Ectodermal cell (in vitro differentiated cells): ENCODE measurements at regions not wholly inside any gene's neighbourhood (a gene's known extent, or its start where the extent isn't known, plus 50 kb on each side); places are given as distances from the start of the nearest gene placed in this dataset.
A peak's percentile ranks its signal among the peaks of the same experiment; 100 is the strongest.
"Not testable (repeated sequence)": the region's sequence is repeated elsewhere in the genome, so short reads cannot be mapped to it uniquely, and the experiment has no call there.

Experiments used
- H3K27ac ChIP-seq: 2 replicates; pipeline ENCODE4 v1.7.0; 2013; ENCODE audit warnings: mild to moderate bottlenecking, low read depth, low read length; ENCODE audit not compliant: insufficient read depth, poor library complexity, severe bottlenecking
- H3K27me3 ChIP-seq: 2 replicates; pipeline ENCODE4 v1.7.0; 2013; ENCODE audit warnings: mild to moderate bottlenecking, low read length; ENCODE audit not compliant: insufficient read depth, control insufficient read depth, poor library complexity, severe bottlenecking
- H3K36me3 ChIP-seq: one replicate; pipeline ENCODE4 v1.7.0; 2013; ENCODE audit warnings: low read length; ENCODE audit not compliant: control insufficient read depth, insufficient read depth
- H3K4me1 ChIP-seq: one replicate; pipeline ENCODE4 v1.7.0; 2013; ENCODE audit warnings: low read length; ENCODE audit not compliant: control insufficient read depth, insufficient read depth
- H3K4me3 ChIP-seq: 2 replicates; pipeline ENCODE4 v1.7.0; 2013; ENCODE audit warnings: low read depth, low read length, control low read depth; ENCODE audit not compliant: insufficient read depth
- H3K9me3 ChIP-seq: 2 replicates; pipeline ENCODE4 v1.7.0; 2013; ENCODE audit warnings: mild to moderate bottlenecking, low read length, moderate library complexity; ENCODE audit not compliant: control insufficient read depth
- WGBS, 2 experiments: methylation state at CpG; one replicate each; pipeline ENCODE4 v1.1.7; 2013; ENCODE audit warnings: missing lambda C conversion rate in 2 of 2; 5-methylcytosine and 5-hydroxymethylcytosine counted together

DNA sequence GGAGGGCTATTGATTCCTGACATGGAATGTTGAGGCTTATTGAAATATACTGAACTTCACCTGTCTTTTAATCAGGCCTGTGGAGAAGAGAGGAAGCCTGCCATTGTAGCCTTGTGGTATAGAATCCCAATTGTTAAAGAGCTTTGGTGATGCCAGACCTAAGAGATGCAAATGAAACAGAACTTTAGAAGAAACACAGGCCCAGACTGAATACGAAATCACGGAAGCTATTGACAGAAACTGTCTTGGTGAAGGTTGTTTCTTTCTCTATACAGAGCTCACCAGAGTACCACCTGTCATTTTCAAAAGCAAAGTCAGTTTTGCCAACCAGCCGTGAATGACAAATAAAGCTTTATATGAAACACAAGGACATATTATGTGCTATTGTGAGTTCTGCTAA, 660.3 kb downstream of the ISL1 start:
- 16 to 18% methylated on average over 2 to 3 of the region's 3 CpGs for WGBS, 2 experiments
- no peaks in the 10 kb centered on the region for H3K27me3 ChIP-seq
- no peak overlapping the region for H3K4me3 ChIP-seq
- H3K4me1 ChIP-seq: no peaks in the 10 kb centered on the region
- no peak overlapping the region for H3K27ac ChIP-seq
- H3K36me3 ChIP-seq: no peaks in the 10 kb centered on the region
- no peaks in the 10 kb centered on the region for H3K9me3 ChIP-seq

DNA sequence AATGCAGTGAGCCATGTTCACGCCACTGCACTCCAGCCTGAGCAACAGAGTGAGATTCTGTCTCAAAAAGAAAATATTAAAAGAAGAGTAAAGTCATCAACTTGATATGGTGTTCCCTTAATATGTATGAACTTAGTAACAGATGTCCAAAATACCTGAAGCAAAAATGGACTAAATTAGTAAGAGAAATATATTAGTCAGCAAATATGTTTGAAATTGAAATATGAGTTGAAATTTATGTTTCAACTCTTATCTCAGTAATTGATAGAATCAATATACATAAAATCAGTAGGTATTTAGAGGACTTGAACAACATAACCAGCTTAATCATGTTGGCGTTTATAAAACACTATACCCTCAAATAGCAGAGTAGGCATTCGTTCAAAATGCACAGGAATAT, 668.5 kb downstream of the ISL1 start:
- no peaks in the 10 kb centered on the region for H3K36me3 ChIP-seq
- H3K4me3 ChIP-seq: no peak overlapping the region
- H3K27me3 ChIP-seq: no peaks in the 10 kb centered on the region
- WGBS, 2 experiments: 86 to 92% methylated on average over 2 to 3 of the region's 3 CpGs
- H3K9me3 ChIP-seq: no peaks in the 10 kb centered on the region
- no peak overlapping the region for H3K27ac ChIP-seq
- no peaks in the 10 kb centered on the region for H3K4me1 ChIP-seq

DNA sequence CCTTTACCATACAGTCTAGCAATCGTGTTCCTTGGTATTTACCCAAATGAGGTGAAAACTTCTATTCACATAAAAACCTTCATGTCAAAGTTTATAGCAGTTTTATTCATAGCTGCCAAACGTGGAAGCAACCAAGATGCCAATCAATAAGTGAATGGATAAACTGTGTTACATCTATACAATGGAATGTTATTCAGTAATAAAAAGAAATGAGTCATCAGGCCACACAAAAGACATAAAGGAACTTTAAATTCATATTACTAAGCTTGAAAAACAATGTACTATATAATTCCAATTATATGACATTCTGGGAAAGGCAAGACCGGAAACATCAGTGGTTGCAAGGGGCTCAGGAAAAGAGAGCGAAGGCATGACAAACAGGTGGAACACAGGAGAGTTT, 679.9 kb downstream of the ISL1 start:
- no peaks in the 10 kb centered on the region for H3K9me3 ChIP-seq
- no peak overlapping the region for H3K27ac ChIP-seq
- WGBS, 2 experiments: 95 to 98% methylated on average over 3 to 4 of the region's 4 CpGs
- H3K4me1 ChIP-seq: no peaks in the 10 kb centered on the region
- H3K27me3 ChIP-seq: no peaks in the 10 kb centered on the region
- no peaks in the 10 kb centered on the region for H3K36me3 ChIP-seq
- H3K4me3 ChIP-seq: no peak overlapping the region

DNA sequence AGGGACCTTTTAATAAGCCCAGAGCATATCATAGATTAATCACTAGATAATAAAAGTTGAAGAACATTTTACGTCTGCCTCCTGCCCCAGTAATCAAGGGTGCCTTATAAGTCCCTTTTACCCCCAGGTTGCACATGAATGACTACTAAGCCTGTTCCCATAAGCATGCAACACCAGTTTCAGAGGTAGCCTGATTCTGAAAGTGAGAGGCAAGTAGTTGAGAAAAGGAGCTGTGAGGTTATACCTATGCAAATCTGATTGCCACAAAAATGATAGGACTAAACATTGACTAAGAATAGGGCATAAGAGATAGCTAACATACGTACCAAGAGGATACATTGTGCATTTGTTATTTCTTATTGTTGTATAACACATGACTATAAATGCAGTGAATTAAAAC, 681.9 kb downstream of the ISL1 start:
- Histone ChIP-seq H3K36me3 (no peaks in the 10 kb centered on the region), H3K27me3 (no peaks in the 10 kb centered on the region), H3K4me3 (no peak overlapping the region), H3K27ac (no peak overlapping the region), H3K4me1 (no peaks in the 10 kb centered on the region), H3K9me3 (no peaks in the 10 kb centered on the region)
- whole genome bisulfite sequencing, 2 experiments: 100% methylated on average over 1 to 2 of the region's 2 CpGs

DNA sequence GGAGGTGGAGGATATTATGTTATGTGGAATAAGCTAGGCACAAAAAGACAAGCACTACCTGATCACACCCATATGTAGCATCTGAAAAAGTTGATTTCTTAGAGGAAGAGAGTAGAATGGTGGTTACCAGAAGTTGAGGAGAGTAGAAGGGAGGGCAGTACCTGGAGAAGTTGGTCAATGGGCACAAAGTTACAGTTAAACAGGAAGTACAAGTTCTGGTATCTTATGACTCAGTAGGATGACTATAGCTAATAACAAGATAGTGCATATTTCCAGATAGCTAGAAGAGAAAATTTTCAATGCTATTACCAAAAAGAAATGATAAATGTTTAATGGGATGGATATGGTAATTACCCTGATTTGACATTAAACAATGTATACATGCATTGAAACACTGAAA, 686.7 kb downstream of the ISL1 start:
- H3K36me3 ChIP-seq: no peaks in the 10 kb centered on the region

DNA sequence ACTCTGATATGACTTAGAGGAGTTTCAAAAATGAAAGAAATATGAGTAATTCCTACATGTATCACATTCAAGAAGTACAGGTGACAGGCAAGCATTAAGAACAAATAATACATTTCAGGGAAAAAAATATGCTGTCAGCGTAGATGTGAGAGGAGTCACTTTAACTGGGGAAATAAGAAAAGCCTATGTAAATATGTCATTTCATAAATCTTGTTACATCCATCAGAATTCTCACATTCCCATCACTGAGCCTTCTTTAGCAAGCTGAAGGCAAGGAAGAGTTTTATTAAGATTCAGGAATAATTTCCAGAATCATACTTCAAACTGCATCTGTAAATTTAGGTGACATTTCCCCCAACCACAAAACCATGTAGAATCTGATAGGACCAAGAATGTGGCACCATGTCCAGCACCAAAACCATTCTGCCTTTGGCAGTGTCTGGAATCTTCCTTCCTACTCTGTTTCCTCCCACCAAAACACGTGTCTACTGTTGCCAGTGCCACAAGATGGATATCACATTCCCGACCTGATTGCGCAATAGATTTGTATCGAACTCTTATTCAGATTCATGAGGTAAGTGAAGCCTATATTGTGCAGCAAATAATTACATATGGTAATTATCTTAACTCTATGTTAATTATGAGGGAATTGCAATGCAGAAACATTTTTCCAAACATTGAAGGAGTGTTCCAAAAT, 690.9 kb downstream of the ISL1 start:
- Histone ChIP-seq H3K36me3 (no peaks in the 10 kb centered on the region), H3K9me3 (no peaks in the 10 kb centered on the region), H3K27ac (no peak overlapping the region), H3K4me3 (no peak overlapping the region), H3K27me3 (peaks cover 6% of the 10 kb centered on the region), H3K4me1 (peaks cover 23% of the 10 kb centered on the region)
- WGBS, 2 experiments: 91 to 99% methylated on average over 4 of the region's 5 CpGs

More for the DNA sequence above, 686.7 kb downstream of the ISL1 start:
- no peaks in the 10 kb centered on the region for H3K4me1 ChIP-seq
- no peak overlapping the region for H3K27ac ChIP-seq
- H3K27me3 ChIP-seq: no peaks in the 10 kb centered on the region
- no peaks in the 10 kb centered on the region for H3K9me3 ChIP-seq
- no peak overlapping the region for H3K4me3 ChIP-seq

DNA sequence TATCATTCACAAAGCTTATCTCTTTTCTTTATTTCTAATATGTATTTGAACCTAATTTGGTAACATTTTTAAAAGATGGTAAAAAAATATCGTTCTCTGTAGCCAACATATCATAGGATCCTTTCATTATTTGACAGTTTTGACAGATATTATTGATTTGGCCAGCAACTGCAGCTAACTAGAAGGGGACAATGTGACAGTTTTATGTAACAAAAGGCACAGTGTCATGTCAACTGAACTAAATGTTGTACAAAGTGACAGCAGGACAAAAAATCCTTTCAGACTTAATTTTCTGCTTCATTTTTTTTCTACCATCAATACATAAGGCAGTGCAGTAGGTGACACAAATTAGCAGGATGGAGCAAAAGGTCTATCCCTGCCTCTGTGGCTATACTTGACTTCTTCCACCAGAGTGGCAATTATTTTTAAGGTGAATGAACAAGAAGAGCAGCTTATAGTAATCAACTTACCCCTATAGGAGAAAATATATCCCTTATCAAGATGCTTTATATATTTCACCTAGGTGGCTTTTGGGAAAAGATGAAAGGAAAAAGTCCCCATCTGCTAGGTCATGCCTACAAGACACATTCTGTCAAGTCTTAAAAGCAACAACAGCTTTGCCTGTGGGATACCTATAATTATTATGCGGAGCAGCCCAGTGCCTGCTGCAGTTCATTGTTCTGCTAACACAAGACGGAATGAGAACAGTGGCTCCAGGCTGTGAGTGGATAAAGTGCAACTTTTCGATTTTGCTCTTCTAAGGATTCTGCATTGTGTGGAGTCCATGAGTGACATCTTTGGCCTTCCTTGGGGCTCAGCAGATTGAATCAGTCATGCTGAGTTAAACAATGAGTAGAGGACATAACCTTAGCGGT, 694.9 kb downstream of the ISL1 start:
- no peak overlapping the region for H3K4me3 ChIP-seq
- peaks cover 6% of the 10 kb centered on the region for H3K27me3 ChIP-seq
- no peaks in the 10 kb centered on the region for H3K36me3 ChIP-seq
- 19 to 22% methylated on average over 4 to 5 of the region's 5 CpGs for WGBS, 2 experiments
- H3K9me3 ChIP-seq: no peaks in the 10 kb centered on the region
- H3K4me1 ChIP-seq: peaks cover 23% of the 10 kb centered on the region
- peak overlapping the region; percentile 9 for H3K27ac ChIP-seq

DNA sequence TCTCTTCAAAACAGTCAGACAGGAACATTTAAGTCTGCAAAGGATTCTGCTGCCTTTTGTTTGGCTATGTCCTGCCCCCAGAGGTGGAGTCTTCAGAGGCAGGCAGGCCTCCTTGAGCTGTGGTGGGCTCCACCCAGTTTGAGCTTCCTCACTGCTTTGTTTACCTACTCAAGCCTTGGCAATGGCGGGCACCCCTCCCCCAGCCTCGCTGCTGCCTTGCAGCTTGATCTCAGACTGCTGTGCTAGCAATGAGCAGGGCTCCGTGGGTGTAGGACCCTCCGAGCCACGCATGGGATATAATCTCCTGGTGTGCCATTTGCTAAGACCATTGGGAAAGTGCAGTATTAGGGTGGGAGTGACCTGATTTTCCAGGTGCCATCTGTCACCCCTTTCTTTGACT, 685.4 kb upstream of the ITGA1 start:
- not testable (repeated sequence) for H3K27me3 ChIP-seq, H3K4me1 ChIP-seq, H3K27ac ChIP-seq, H3K36me3 ChIP-seq, H3K9me3 ChIP-seq, H3K4me3 ChIP-seq
- 93 to 99% methylated on average over 5 of the region's 5 CpGs for WGBS, 2 experiments

DNA sequence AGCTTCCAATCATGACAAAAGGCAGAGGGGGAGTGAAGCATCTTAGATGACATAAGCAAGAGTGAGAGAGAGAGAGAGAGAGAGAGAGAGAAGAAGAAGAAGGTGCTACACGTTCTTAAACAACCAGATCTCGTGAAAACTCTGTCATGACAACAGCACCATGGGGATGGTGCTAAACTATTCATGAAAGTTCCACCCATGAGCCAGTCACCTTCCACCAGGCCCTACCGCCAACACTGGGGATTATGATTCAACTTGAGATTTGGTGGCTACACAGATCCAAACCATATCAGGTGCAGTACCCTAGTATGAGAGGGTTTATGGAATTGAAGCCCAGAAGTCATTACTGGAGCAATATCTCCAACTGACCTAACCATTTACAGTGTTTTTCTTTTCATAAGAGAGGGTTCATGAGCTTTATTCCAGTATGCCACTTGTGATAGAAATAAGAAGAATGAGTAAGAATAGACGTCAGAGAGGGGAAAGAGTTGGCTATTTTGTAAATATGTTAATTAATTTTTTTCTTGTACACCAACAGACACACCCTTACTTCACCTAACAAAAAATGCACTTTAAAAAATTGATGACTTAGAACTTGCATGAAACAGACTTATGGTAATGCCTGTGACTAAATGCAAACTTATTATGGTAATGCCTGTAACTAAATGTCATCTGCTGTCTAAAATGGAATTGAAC, 680.4 kb upstream of the ITGA1 start:
- no peak overlapping the region for H3K4me3 ChIP-seq
- 85 to 98% methylated on average over 3 of the region's 4 CpGs for WGBS, 2 experiments
- no peaks in the 10 kb centered on the region for H3K4me1 ChIP-seq

DNA sequence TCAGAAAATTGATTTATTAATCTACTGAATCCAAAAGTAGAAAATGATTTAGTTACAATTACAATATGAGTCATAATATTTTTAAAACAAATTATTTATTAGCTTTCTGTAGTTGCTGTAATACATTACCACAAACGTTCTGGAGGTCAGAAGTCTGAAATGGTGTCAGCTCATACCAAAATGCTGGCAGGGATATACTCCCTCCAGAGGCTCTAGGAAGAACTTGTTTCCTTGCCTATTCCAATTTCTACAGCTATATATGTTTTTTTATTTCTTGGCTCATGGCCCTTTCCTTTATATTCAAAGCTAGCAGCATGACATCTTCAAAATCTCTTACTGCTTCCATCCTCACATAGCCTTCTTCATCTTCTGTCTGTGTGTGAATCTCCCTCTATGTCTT, 667.9 kb upstream of the ITGA1 start:
- Histone ChIP-seq H3K9me3 (no peaks in the 10 kb centered on the region), H3K36me3 (no peaks in the 10 kb centered on the region), H3K4me3 (no peak overlapping the region), H3K27ac (no peak overlapping the region), H3K4me1 (no peaks in the 10 kb centered on the region), H3K27me3 (no peaks in the 10 kb centered on the region)
- 57 to 59% methylated on average over 1 of the region's 1 CpG for WGBS, 2 experiments

More for the DNA sequence above, 680.4 kb upstream of the ITGA1 start:
- Histone ChIP-seq H3K27me3 (no peaks in the 10 kb centered on the region), H3K9me3 (no peaks in the 10 kb centered on the region), H3K27ac (no peak overlapping the region), H3K36me3 (no peaks in the 10 kb centered on the region)
